OCI-LY7 (cell line): ENCODE measurements at regions not wholly inside any gene's neighbourhood (a gene's known extent, or its start where the extent isn't known, plus 50 kb on each side); places are given as distances from the start of the nearest gene placed in this dataset.

Experiments
- BruUV-seq: library from RNA; stranded (reverse); fragments of 400-500 nt; replicated peaks from 2 replicates; lab custom pipeline; 2021; lab: Mats Ljungman, UMichigan
- CTCF ChIA-PET: fragments of 300-600 bp; sonication (Branson Sonifier 250); formaldehyde crosslinking; loops from one replicate; lab custom pipeline; 2022; ENCODE audit warnings: antibody characterized with exemption; ENCODE audit not compliant: unreplicated experiment; lab: Charles Lee
- POLR2A ChIA-PET: fragments of 300-600 bp; sonication (Branson Sonifier 250); formaldehyde crosslinking; loops from one replicate; lab custom pipeline; 2022; ENCODE audit warnings: antibody characterized with exemption; lab: Charles Lee
- DNase-seq: peaks from one replicate; pipeline ENCODE4 v3.0.0-alpha.2; 2015; ENCODE audit warnings: low spot score
- H2AFZ ChIP-seq: fragments of 200-600 bp; sonication (generic), shearing (Covaris generic); 2 replicates; pipeline ENCODE4 v1.6.1; 2014; ENCODE audit warnings: mild to moderate bottlenecking, antibody characterized with exemption, low read length, moderate library complexity
- H3K27ac ChIP-seq: fragments of 200-600 bp; sonication (generic); 2 replicates; pipeline ENCODE4 v1.5.1; 2014; ENCODE audit warnings: mixed run types, low read depth, mild to moderate bottlenecking, moderate library complexity, low read length, inconsistent platforms; ENCODE audit not compliant: poor library complexity, severe bottlenecking
- H3K36me3 ChIP-seq: fragments of 200-600 bp; sonication (generic); 2 replicates; pipeline ENCODE4 v1.6.1; 2014; ENCODE audit warnings: mild to moderate bottlenecking, antibody characterized with exemption, low read length, moderate library complexity, mixed read lengths; ENCODE audit not compliant: insufficient read depth
- H3K4me1 ChIP-seq: fragments of 200-600 bp; sonication (generic); 2 replicates; pipeline ENCODE4 v1.5.1; 2014; ENCODE audit warnings: mild to moderate bottlenecking, low read length; ENCODE audit not compliant: insufficient read depth, poor library complexity, severe bottlenecking
- H3K4me2 ChIP-seq: fragments of 200-600 bp; sonication (generic); 2 replicates; pipeline ENCODE4 v1.6.1; 2014; ENCODE audit warnings: mild to moderate bottlenecking, low read length
- H3K4me3 ChIP-seq: fragments of 200-600 bp; sonication (generic); 2 replicates; pipeline ENCODE4 v1.5.1; 2014; ENCODE audit warnings: mild to moderate bottlenecking, low read depth, low read length; ENCODE audit not compliant: poor library complexity, severe bottlenecking
- H3K79me2 ChIP-seq: fragments of 200-600 bp; sonication (generic); 2 replicates; pipeline ENCODE4 v1.6.1; 2016; ENCODE audit warnings: low read depth, mild to moderate bottlenecking, low read length, moderate library complexity, mixed read lengths; ENCODE audit not compliant: insufficient read depth
- H3K9me2 ChIP-seq: fragments of 200-600 bp; sonication (generic); 2 replicates; pipeline ENCODE4 v1.6.1; 2016; ENCODE audit warnings: mild to moderate bottlenecking, low read length, mixed read lengths; ENCODE audit not compliant: insufficient read depth
- H3K9me3 ChIP-seq: fragments of 200-600 bp; sonication (generic); 2 replicates; pipeline ENCODE4 v1.6.1; 2014; ENCODE audit warnings: mild to moderate bottlenecking, mixed run types, low read length, mixed read lengths
- H4K20me1 ChIP-seq: fragments of 200-600 bp; sonication (generic); 2 replicates; pipeline ENCODE4 v1.6.1; 2014; ENCODE audit warnings: mild to moderate bottlenecking, antibody characterized with exemption, low read length, moderate library complexity, mixed read lengths; ENCODE audit not compliant: insufficient read depth
- CTCF ChIP-seq: fragments of 200-600 bp; sonication (generic); conservative IDR thresholded peaks from 2 replicates; pipeline ENCODE4 v1.5.1; 2014; ENCODE audit warnings: mild to moderate bottlenecking, antibody characterized with exemption, low read length, moderate library complexity, mixed read lengths
- EZH2phosphoT487 ChIP-seq: fragments of 200-600 bp; sonication (generic); IDR thresholded peaks from 2 replicates; pipeline ENCODE4 v1.6.1; 2018; ENCODE audit warnings: low read depth, borderline replicate concordance, mild to moderate bottlenecking, mixed run types, antibody characterized with exemption, low read length, moderate library complexity, mixed read lengths
- intact Hi-C: fragments of 100-400 bp; cut with micrococcal nuclease; formaldehyde crosslinking; loops from one replicate; pipeline ENCODE4 v1.10.0; 2022; ENCODE audit not compliant: unreplicated experiment

- H4K20me1 ChIP-seq, result no peaks in the 10 kb centered on the region
- no TSS peak for BruUV-seq
- H3K9me2 ChIP-seq, result no peaks in the 10 kb centered on the region
- H3K36me3 ChIP-seq, result no peaks in the 10 kb centered on the region
- no peak overlapping the region for H3K27ac ChIP-seq
- no peaks in the 10 kb centered on the region for H3K79me2 ChIP-seq
- H3K4me1 ChIP-seq, result no peaks in the 10 kb centered on the region
- CTCF ChIA-PET, result interaction anchor here (0.6 kb wide), 1 partner anchor 948 kb away, joined by 3 read pairs; no protein-coding TSS in a partner anchor
- no peak overlapping the region for H3K4me3 ChIP-seq
- no peak overlapping the region for H2AFZ ChIP-seq
- intact Hi-C loops, result no loop called here
- POLR2A ChIA-PET, result no interaction called here
- H3K4me2 ChIP-seq, result no peak overlapping the region
- TF ChIP-seq EZH2phosphoT487 (no peak), CTCF (no peak)
- no peaks in the 10 kb centered on the region for H3K9me3 ChIP-seq
- DNase-seq, result no peak
These were observed 252.3 kb upstream of the SESN3 start for GRCh38 chr11:95483339-95483738.

DNA sequence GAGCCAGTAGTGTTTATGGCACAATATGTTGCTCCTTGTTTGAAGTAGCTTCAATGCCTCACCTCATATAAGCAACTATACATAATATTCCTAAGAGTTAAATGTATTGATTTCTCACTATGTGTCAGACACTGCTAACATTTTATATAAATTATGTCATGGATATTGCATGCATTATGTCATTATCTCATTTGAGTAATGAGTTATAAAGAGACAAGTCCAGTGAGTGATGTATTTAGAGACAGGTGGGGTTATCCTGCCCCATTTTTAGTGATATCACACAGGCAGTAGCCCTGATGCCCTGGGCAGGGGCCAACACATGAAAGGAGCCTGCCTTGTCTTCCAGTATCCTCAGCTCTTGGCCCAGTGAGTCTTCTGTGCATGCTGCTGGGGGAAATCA lies 247.0 kb upstream of the SESN3 start:
- H3K9me2 ChIP-seq, result no peaks in the 10 kb centered on the region
- intact Hi-C loops, result no loop called here
- BruUV-seq, result no TSS peak
- CTCF ChIA-PET, result no interaction called here
- H3K4me1 ChIP-seq, result no peaks in the 10 kb centered on the region
- H3K27ac ChIP-seq, result no peak overlapping the region
- no peak overlapping the region for H3K4me3 ChIP-seq
- no peaks in the 10 kb centered on the region for H4K20me1 ChIP-seq
- H3K79me2 ChIP-seq, result no peaks in the 10 kb centered on the region
- POLR2A ChIA-PET, result no interaction called here
- no peaks in the 10 kb centered on the region for H3K36me3 ChIP-seq
- TF ChIP-seq EZH2phosphoT487 (no peak), CTCF (no peak)
- DNase-seq, result no peak
- no peak overlapping the region for H2AFZ ChIP-seq
- no peaks in the 10 kb centered on the region for H3K9me3 ChIP-seq
- H3K4me2 ChIP-seq, result no peak overlapping the region

- Histone ChIP-seq H2AFZ (no peak overlapping the region), H3K4me3 (no peak overlapping the region), H3K4me1 (no peaks in the 10 kb centered on the region), H3K36me3 (no peaks in the 10 kb centered on the region), H3K9me2 (no peaks in the 10 kb centered on the region), H3K4me2 (no peak overlapping the region), H3K9me3 (no peaks in the 10 kb centered on the region), H4K20me1 (no peaks in the 10 kb centered on the region), H3K27ac (no peak overlapping the region), H3K79me2 (no peaks in the 10 kb centered on the region)
- TF ChIP-seq EZH2phosphoT487, result no peak
- no peak for TF ChIP-seq CTCF
- CTCF ChIA-PET, result no interaction called here
- POLR2A ChIA-PET, result no interaction called here
- intact Hi-C loops, result no loop called here
- no peak for DNase-seq
- no TSS peak for BruUV-seq
These were observed 238.3 kb upstream of the SESN3 start for GRCh38 chr11:95469258-95469657.
